Transverse colon (tissue), 4 donors: ENCODE measurements at regions not wholly inside any gene's neighbourhood (a gene's known extent, or its start where the extent isn't known, plus 50 kb on each side); places are given as distances from the start of the nearest gene placed in this dataset.

Experiments used
- DNase-seq: peaks from one replicate; pipeline ENCODE4 v3.0.0-alpha.2; 2019
- H3K27ac ChIP-seq, 4 donors: fragments of 200-600 bp; sonication (generic); 2 replicates each; pipeline ENCODE4 v1.5.1; 2016 to 2018; ENCODE audit warnings: inconsistent platforms in 4 of 4
- H3K27me3 ChIP-seq: fragments of 200-600 bp; sonication (generic); 2 replicates; pipeline ENCODE4 v1.5.1; 2017; ENCODE audit warnings: inconsistent platforms
- H3K36me3 ChIP-seq, 4 donors: fragments of 200-600 bp; sonication (generic); 2 replicates each; pipeline ENCODE4 v1.5.1; 2017 to 2019; ENCODE audit warnings: inconsistent platforms in 4 of 4
- H3K4me1 ChIP-seq, 4 donors: fragments of 200-600 bp; sonication (generic); 2 replicates each; pipeline ENCODE4 v1.5.1; 2017 to 2020; ENCODE audit warnings: inconsistent platforms in 4 of 4
- H3K4me3 ChIP-seq, 4 donors: fragments of 200-600 bp; sonication (generic); 1 replicate in 1 of 4; 2 replicates in 3 of 4; pipeline versions ENCODE4 v1.5.1 to v1.6.1; 2017 to 2019; ENCODE audit warnings: inconsistent platforms in 4 of 4
- H3K9me3 ChIP-seq, 2 donors: fragments of 200-600 bp; sonication (generic); 2 replicates each; pipeline ENCODE4 v1.5.1; 2017 to 2019; ENCODE audit warnings: inconsistent platforms in 2 of 2
- EP300 ChIP-seq: sonication (generic); formaldehyde crosslinking; IDR thresholded peaks from one replicate; pipeline ENCODE4 v1.6.1; 2017; ENCODE audit warnings: antibody characterized with exemption, low read depth
- POLR2A ChIP-seq: fragments of 450-650 bp; IDR thresholded peaks from one replicate; pipeline ENCODE4 v1.6.1; 2016; ENCODE audit warnings: antibody characterized with exemption, mild to moderate bottlenecking, moderate library complexity
- POLR2AphosphoS5 ChIP-seq, 3 donors: sonication (generic); formaldehyde crosslinking; IDR thresholded peaks; one replicate each; pipeline ENCODE4 v1.6.1; 2016; ENCODE audit warnings: antibody characterized with exemption in 3 of 3
- WGBS, 2 donors: methylation state at CpG; one replicate each; pipeline ENCODE4 v1.1.5; 2018; ENCODE audit warnings: low coverage in 1 of 2; 5-methylcytosine and 5-hydroxymethylcytosine counted together
- in situ Hi-C, 4 donors: fragments of 200-750 bp; cut with MboI; loops; one replicate each; pipeline versions ENCODE4 v1.15.0 to v1.15.1; 2017; ENCODE audit warnings: low sequenced_read_pairs in 3 of 4, low pct_ligation_motif_present in 1 of 4, low pct_unique_long_range_greater_than_20kb in 1 of 4
- intact Hi-C: fragments of 100-400 bp; cut with DNase I; formaldehyde crosslinking; loops from one replicate; pipeline ENCODE4 v1.15.1; 2023; ENCODE audit warnings: low total_unique reads
- TF ChIP-seq, protein P1 (sequence below), 5 experiments: fragments of 200-600 bp in 3 of 5; fragments of 450-650 bp in 2 of 5; sonication (generic) in 3 of 5; IDR thresholded peaks; 1 replicate in 2 of 5; 2 replicates in 3 of 5; pipeline ENCODE4 v1.5.1; 2016 to 2017; ENCODE audit warnings: antibody characterized with exemption in 5 of 5, inconsistent platforms in 3 of 5, mild to moderate bottlenecking in 2 of 5, moderate library complexity in 1 of 5

- H3K27me3 ChIP-seq, result no peaks in the 10 kb centered on the region
Observed at GRCh38 chr7:118845791-118846190, 621.3 kb downstream of the ANKRD7 start.

DNA sequence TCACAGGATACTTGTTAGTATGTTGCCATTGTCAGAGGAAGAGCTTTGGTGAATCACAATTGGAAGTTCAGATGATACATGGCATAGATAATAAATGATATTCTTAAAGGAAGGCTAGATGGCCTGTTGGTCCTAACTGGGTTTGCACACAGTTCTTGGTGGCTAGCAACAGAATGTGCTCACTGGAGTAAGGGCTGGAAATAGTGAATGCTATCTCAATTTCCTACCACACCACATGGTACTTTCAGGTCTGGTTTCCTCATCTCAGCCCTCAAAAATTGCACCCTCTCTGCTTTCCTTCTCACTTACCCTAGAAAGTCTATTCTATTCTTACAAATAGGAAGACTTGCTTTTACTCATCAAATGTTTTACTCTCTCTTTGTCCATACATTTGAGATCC, 622.5 kb downstream of the ANKRD7 start:
- TF ChIP-seq POLR2A (no peak), POLR2AphosphoS5 (IDR thresholded peaks at IDR 0.05) (no peak), EP300 (no peak)
- TF ChIP-seq, protein P1, sequence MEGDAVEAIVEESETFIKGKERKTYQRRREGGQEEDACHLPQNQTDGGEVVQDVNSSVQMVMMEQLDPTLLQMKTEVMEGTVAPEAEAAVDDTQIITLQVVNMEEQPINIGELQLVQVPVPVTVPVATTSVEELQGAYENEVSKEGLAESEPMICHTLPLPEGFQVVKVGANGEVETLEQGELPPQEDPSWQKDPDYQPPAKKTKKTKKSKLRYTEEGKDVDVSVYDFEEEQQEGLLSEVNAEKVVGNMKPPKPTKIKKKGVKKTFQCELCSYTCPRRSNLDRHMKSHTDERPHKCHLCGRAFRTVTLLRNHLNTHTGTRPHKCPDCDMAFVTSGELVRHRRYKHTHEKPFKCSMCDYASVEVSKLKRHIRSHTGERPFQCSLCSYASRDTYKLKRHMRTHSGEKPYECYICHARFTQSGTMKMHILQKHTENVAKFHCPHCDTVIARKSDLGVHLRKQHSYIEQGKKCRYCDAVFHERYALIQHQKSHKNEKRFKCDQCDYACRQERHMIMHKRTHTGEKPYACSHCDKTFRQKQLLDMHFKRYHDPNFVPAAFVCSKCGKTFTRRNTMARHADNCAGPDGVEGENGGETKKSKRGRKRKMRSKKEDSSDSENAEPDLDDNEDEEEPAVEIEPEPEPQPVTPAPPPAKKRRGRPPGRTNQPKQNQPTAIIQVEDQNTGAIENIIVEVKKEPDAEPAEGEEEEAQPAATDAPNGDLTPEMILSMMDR (IDR thresholded peaks at IDR 0.05), result no peak
- no peaks in the 10 kb centered on the region for H3K4me1 ChIP-seq
- no peaks in the 10 kb centered on the region for H3K9me3 ChIP-seq
- in situ Hi-C loops (no loop called here), intact Hi-C loops (no loop called here)
- H3K27ac ChIP-seq, result no peak overlapping the region
- no peak for DNase-seq
- no peak overlapping the region for H3K4me3 ChIP-seq
- H3K27me3 ChIP-seq, result no peaks in the 10 kb centered on the region
- H3K36me3 ChIP-seq, result no peaks in the 10 kb centered on the region

More at GRCh38 chr7:118845791-118846190, 621.3 kb downstream of the ANKRD7 start:
- Histone ChIP-seq H3K9me3 (no peaks in the 10 kb centered on the region), H3K36me3 (no peaks in the 10 kb centered on the region), H3K4me1 (no peaks in the 10 kb centered on the region), H3K27ac (no peak overlapping the region), H3K4me3 (no peak overlapping the region)
- intact Hi-C loops, result no loop called here
- WGBS, 2 donors, result 79% methylated on average over 3 of the region's 3 CpGs
- no peak for TF ChIP-seq POLR2AphosphoS5 (IDR thresholded peaks at IDR 0.05)
- TF ChIP-seq, protein P1 (IDR thresholded peaks at IDR 0.05), result no peak
- in situ Hi-C loops, result no loop called here
- DNase-seq, result no peak

GRCh38 chr7:118855290-118855689, 630.8 kb downstream of the ANKRD7 start:
- WGBS, 2 donors, result 38 to 47% methylated on average over 3 of the region's 3 CpGs
- in situ Hi-C loops, result no loop called here

DNA sequence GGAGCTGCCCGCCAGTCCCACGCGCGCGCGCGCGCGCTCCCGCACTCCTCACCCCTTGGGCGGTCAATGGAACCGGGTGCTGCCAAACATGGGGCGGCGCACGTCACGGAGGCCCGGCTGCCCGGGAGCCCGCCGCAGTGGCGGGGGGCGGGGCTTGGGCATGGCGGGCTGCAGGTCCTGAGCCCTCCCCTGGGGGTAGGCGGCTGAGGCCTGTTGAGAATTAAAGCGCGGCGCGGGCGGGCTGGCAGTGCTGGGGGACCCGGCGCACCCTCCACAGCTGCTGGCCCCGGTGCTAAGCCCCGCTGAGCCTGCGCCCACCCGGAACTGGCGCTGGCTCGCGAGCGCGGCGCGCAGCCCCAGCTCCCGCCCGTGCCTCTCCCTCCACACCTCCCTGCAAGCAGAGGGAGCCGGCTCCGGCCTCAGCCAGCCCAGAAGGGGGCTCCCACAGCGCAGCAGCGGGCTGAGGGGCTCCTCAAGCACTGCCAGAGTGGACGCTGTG, 634.2 kb downstream of the ANKRD7 start:
- intact Hi-C loops (no loop called here), in situ Hi-C loops (no loop called here)
- 93% methylated on average over 40 of the region's 49 CpGs; no CpG with 5 or more reads in 1 of the 2 donors for WGBS, 2 donors

More at GRCh38 chr7:118855290-118855689, 630.8 kb downstream of the ANKRD7 start:
- no peaks in the 10 kb centered on the region for H3K27me3 ChIP-seq
- TF ChIP-seq POLR2AphosphoS5 (IDR thresholded peaks at IDR 0.05), result no peak
- TF ChIP-seq EP300, result no peak
- TF ChIP-seq, protein P1 (IDR thresholded peaks at IDR 0.05), result no peak
- no peak for TF ChIP-seq POLR2A
- no peak overlapping the region for H3K4me3 ChIP-seq
- no peak overlapping the region for H3K27ac ChIP-seq
- no peaks in the 10 kb centered on the region for H3K36me3 ChIP-seq
- no peak for DNase-seq
- no peaks in the 10 kb centered on the region for H3K4me1 ChIP-seq
- H3K9me3 ChIP-seq, result no peaks in the 10 kb centered on the region
- intact Hi-C loops, result no loop called here

More for the DNA sequence above, 634.2 kb downstream of the ANKRD7 start:
- no peaks in the 10 kb centered on the region for H3K9me3 ChIP-seq
- no peak for DNase-seq
- TF ChIP-seq, protein P1 (IDR thresholded peaks at IDR 0.05), result no peak
- TF ChIP-seq POLR2A (no peak), EP300 (no peak), POLR2AphosphoS5 (IDR thresholded peaks at IDR 0.05) (no peak)
- H3K4me3 ChIP-seq, result peak overlapping the region in 1 of 4 donors; percentile 28
- no peaks in the 10 kb centered on the region for H3K27me3 ChIP-seq
- H3K36me3 ChIP-seq, result no peaks in the 10 kb centered on the region
- no peak overlapping the region for H3K27ac ChIP-seq
- H3K4me1 ChIP-seq, result no peaks in the 10 kb centered on the region
